Activated naive CD4-positive, alpha-beta T cell treated with anti-CD3 and anti-CD28 coated beads, Interleukin-2, amount 10 ng/mL, durations not matched to agents 7 days and 5 days (primary cell): ENCODE measurements at regions not wholly inside any gene's neighbourhood (a gene's known extent, or its start where the extent isn't known, plus 50 kb on each side); places are given as distances from the start of the nearest gene placed in this dataset.

Source experiments
- CTCF ChIA-PET: fragments of 350-600 bp; sonication (Branson Sonifier 250); formaldehyde crosslinking; loops from one replicate; lab custom pipeline; 2021; ENCODE audit warnings: antibody characterized with exemption; lab: Charles Lee
- DNase-seq: peaks from one replicate; pipeline ENCODE4 v3.0.0-alpha.2; 2020
- H3K27ac Mint-ChIP-seq: one replicate; pipeline ENCODE4 v1.8.0; 2021; ENCODE audit warnings: mild to moderate bottlenecking, moderate library complexity, mixed read lengths
- H3K27me3 Mint-ChIP-seq: one replicate; pipeline ENCODE4 v1.8.0; 2021; ENCODE audit warnings: mild to moderate bottlenecking, mixed read lengths
- H3K36me3 Mint-ChIP-seq: one replicate; pipeline ENCODE4 v1.8.0; 2021; ENCODE audit warnings: mixed read lengths
- H3K4me1 Mint-ChIP-seq: one replicate; pipeline ENCODE4 v1.8.0; 2021; ENCODE audit warnings: mixed read lengths
- H3K4me3 Mint-ChIP-seq: one replicate; pipeline ENCODE4 v1.8.0; 2021; ENCODE audit warnings: mild to moderate bottlenecking, moderate library complexity, mixed read lengths
- H3K9me3 Mint-ChIP-seq: one replicate; pipeline ENCODE4 v1.8.0; 2021; ENCODE audit warnings: mixed read lengths

DNA sequence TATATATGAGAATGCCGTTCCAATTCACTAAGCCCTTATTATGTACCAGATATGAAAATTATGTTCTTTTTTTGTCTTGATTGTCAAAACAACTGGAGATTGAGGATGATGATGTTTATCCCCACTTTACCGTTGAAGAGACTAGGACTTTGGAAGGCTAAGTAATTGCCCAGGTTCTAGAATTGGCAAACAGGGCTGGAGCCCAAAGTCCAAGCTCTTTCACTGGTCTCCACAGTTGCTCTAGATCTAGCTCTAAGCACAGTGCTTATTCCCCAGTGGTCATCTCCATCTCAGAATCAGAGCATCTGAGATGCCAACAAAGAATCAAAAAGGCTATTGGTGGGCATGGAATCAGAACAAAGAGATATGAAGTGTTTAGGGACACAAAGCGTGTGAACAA, 215.3 kb upstream of the FOXA2 start:
- DNase-seq: no peak
- Mint-ChIP-seq H3K27ac (no peak overlapping the region), H3K27me3 (no peaks in the 10 kb centered on the region), H3K4me3 (no peak overlapping the region), H3K4me1 (no peaks in the 10 kb centered on the region), H3K36me3 (no peaks in the 10 kb centered on the region), H3K9me3 (no peaks in the 10 kb centered on the region)
- CTCF ChIA-PET: no interaction called here

DNA sequence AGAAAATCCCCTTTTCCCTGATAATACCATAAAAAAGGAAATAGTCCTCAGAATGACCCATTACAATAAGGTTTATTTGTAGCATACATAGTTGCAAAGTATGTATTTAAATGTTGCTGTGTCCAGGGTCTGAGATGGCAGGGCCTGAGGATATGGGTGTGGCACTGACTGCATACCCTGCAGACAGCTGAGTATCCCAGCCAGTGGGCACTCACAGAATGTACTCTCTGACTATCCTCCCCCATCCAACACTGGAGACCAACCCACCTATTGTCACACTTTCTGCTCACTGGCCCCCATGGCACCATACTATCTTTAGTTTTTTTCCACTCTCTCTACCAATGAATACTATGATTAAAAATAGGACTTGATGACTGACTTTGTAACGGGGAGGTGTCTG, 215.8 kb upstream of the FOXA2 start:
- no peaks in the 10 kb centered on the region for H3K36me3 Mint-ChIP-seq
- no peaks in the 10 kb centered on the region for H3K9me3 Mint-ChIP-seq
- H3K27me3 Mint-ChIP-seq: no peaks in the 10 kb centered on the region
- no peak overlapping the region for H3K27ac Mint-ChIP-seq
- no peak for DNase-seq
- CTCF ChIA-PET: no interaction called here
- H3K4me1 Mint-ChIP-seq: no peaks in the 10 kb centered on the region
- no peak overlapping the region for H3K4me3 Mint-ChIP-seq

DNA sequence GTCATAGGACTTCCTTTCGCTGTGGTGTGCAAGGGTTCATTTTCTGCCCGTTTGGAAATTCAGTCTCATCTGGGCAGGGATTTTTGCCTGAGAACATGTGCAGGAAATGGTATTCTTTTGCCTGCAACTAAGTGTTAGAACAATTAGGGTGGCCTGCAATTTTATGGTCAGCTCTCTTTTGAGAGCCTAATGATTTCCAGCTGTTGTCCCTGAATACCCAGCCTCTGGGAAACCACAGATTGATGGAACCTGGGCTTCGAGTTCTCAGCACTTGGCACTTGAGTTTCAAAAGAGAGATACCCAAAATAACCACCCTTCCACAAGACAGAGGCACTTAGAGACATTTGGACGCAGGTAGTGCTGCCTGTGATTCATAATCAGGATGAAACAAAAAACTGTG, 217.2 kb upstream of the FOXA2 start:
- Mint-ChIP-seq H3K9me3 (no peaks in the 10 kb centered on the region), H3K27me3 (no peaks in the 10 kb centered on the region), H3K36me3 (no peaks in the 10 kb centered on the region), H3K27ac (no peak overlapping the region), H3K4me1 (no peaks in the 10 kb centered on the region), H3K4me3 (no peak overlapping the region)
- DNase-seq: no peak
- CTCF ChIA-PET: no interaction called here

DNA sequence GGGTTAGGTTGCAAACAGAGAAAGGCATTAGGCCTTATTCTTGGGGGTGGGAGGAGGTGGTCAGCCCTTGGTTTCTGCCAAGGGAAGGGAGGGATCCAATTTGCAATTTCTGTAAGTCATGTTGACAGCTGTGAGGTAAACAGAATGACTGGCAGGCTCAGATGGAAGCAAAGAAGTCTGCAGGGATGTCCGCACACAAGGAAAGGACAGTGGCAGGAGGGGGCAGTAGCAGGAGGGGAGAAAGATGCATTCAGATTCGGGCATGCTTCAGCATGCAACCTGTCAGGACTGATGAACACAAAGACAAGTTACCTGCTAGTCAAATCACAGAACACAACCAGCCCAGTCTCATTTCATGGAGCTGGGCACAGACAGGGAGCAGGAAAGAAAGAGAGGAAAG, 217.9 kb upstream of the FOXA2 start:
- no peaks in the 10 kb centered on the region for H3K4me1 Mint-ChIP-seq
- DNase-seq: no peak
- no peaks in the 10 kb centered on the region for H3K36me3 Mint-ChIP-seq
- no peak overlapping the region for H3K27ac Mint-ChIP-seq
- CTCF ChIA-PET: no interaction called here
- H3K27me3 Mint-ChIP-seq: no peaks in the 10 kb centered on the region
- H3K4me3 Mint-ChIP-seq: no peak overlapping the region
- H3K9me3 Mint-ChIP-seq: no peaks in the 10 kb centered on the region

DNA sequence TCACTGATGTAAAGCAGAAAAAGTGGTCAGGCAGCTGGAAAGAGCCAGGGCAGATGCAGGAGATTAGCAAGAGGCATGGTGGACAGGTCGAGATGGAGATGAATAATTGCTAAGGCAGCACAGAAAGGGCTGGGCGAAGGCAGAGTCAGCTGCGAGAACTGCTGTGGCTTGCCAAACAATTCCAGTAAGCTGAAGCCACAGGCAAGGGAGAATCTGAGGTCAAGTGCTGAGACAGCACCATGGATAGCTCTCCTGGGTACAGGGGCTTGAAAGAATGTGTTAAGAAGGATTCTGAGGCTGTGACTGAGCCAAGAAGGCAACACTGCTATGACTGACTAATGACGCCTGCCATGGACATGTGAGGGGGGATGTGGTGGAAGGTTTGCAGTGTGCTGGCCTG, 220.8 kb upstream of the FOXA2 start:
- Mint-ChIP-seq H3K27ac (no peak overlapping the region), H3K4me3 (no peak overlapping the region), H3K36me3 (no peaks in the 10 kb centered on the region), H3K27me3 (no peaks in the 10 kb centered on the region), H3K9me3 (peaks cover 5% of the 10 kb centered on the region), H3K4me1 (no peaks in the 10 kb centered on the region)
- DNase-seq: no peak
- CTCF ChIA-PET: no interaction called here

DNA sequence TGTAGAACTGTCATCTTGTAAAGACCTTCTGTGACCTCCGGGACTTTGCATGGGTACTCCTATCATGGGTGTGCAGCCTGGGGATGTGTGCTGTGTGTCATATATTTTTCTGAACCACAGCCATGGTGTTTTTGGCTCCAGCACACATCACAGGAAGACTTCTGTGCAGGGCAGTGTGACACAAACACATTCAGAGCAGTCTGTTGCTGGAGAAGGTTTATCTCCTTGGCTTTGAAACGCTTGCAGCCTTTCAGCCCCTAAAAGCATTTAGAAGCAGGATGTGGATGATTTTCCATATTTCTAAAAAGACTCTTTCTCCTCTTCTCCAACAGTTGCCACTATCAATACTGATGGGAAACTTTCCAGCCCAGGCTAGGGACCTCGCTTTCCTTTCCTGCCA, 221.6 kb upstream of the FOXA2 start:
- Mint-ChIP-seq H3K27me3 (no peaks in the 10 kb centered on the region), H3K36me3 (no peaks in the 10 kb centered on the region), H3K4me3 (no peak overlapping the region), H3K4me1 (no peaks in the 10 kb centered on the region), H3K9me3 (peaks cover 5% of the 10 kb centered on the region), H3K27ac (no peak overlapping the region)
- CTCF ChIA-PET: no interaction called here
- DNase-seq: no peak

DNA sequence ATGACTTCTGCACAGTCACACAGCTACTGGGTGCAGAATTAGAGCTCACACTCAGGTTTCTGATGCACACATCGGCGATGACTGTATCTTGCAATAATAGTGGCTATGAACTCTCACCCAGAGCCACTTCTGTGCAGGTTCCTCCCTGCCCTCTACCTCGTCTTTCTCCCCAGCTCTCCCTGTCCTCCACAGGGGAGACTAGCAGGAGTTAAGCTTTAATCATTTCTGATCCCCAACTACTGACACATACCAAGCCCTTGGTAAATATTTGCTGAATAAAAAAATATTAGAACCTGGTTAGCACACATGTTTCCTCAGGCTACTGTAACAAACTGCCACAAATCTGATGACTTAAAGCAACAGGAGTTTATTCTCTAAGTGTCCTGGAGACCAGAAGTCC, 222.7 kb upstream of the FOXA2 start:
- Mint-ChIP-seq H3K27me3 (no peaks in the 10 kb centered on the region), H3K36me3 (no peaks in the 10 kb centered on the region), H3K27ac (no peak overlapping the region), H3K9me3 (peaks cover 5% of the 10 kb centered on the region), H3K4me1 (no peaks in the 10 kb centered on the region), H3K4me3 (no peak overlapping the region)
- CTCF ChIA-PET: no interaction called here
- DNase-seq: no peak

DNA sequence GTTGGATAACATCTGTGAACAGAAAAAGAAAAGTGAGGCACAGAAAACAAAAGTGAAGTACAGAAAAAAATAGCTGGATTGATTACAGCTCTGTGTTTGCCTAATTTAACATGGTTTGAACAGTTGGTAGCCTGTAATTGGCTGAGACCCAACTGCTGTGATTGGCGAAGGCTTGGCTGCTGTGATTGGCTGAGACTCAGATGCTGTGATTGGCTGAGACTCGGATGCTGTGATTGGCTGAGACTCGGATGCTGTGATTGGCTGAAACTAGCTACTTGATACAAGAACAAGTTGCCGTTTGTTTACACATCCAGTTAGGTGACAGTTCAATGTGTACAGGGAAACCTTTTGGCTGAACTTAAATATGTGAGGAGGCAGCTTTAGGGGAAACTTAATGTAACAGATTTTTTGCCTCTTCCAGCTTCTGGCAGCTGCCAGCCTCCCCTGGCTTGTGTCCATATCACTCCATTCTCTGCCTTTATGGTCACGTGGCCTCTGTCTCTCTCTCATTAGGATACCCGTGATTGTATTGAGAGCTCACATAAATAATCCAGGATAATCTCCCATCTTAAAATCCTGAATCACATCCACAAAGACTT, 223.4 kb upstream of the FOXA2 start:
- Mint-ChIP-seq H3K27me3 (no peaks in the 10 kb centered on the region), H3K36me3 (no peaks in the 10 kb centered on the region), H3K9me3 (peaks cover 5% of the 10 kb centered on the region), H3K4me1 (no peaks in the 10 kb centered on the region), H3K4me3 (no peak overlapping the region), H3K27ac (no peak overlapping the region)
- no peak for DNase-seq
- CTCF ChIA-PET: no interaction called here

DNA sequence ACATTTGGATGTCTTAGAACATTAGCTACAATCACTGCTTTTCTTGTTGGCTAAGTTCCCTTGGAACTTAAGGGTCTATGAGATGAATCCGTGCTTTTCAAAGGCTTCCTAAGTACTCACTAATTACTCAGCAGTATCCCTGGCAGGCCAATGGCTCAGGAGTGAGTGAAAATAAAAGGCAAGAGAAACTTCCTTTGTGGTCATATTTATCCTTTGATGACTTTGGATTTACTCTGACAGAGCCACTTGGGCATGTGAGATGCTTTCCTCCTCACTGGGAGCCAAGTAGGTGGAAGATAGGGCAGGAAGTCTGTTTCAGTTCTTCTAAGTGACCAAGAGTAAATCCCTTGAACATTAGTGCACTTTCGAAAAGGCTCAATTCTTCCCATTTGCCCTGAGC, 224.3 kb upstream of the FOXA2 start:
- no peaks in the 10 kb centered on the region for H3K27me3 Mint-ChIP-seq

DNA sequence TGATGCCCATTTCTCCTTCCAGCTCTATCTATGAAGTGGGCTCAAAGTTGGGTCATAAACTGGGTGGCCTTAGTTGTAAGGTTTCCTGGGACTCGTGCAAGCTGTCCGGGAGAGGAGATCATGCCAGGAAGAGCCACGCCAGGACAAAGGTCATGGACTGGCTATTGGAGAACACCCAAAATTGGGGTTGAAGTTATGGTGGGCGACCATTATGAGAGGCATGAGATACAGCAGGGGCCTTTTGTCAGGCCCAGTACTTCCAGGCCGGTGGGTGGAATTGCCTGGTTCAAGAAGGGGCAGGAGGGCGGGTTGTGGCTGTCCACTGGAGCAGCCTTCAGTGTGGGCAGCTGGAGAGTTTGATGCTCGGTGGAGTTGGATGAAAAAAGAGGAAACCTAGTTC, 225.1 kb upstream of the SSTR4 start:
- no peak overlapping the region for H3K4me3 Mint-ChIP-seq
- CTCF ChIA-PET: no interaction called here
- H3K4me1 Mint-ChIP-seq: no peaks in the 10 kb centered on the region
- no peak overlapping the region for H3K27ac Mint-ChIP-seq
- no peak for DNase-seq
- H3K27me3 Mint-ChIP-seq: no peaks in the 10 kb centered on the region
- H3K36me3 Mint-ChIP-seq: no peaks in the 10 kb centered on the region
- H3K9me3 Mint-ChIP-seq: peaks cover 5% of the 10 kb centered on the region

More for the DNA sequence above, 224.3 kb upstream of the FOXA2 start:
- DNase-seq: no peak
- no peak overlapping the region for H3K27ac Mint-ChIP-seq
- H3K9me3 Mint-ChIP-seq: peaks cover 5% of the 10 kb centered on the region
- H3K36me3 Mint-ChIP-seq: no peaks in the 10 kb centered on the region
- CTCF ChIA-PET: no interaction called here
- H3K4me1 Mint-ChIP-seq: no peaks in the 10 kb centered on the region
- no peak overlapping the region for H3K4me3 Mint-ChIP-seq

DNA sequence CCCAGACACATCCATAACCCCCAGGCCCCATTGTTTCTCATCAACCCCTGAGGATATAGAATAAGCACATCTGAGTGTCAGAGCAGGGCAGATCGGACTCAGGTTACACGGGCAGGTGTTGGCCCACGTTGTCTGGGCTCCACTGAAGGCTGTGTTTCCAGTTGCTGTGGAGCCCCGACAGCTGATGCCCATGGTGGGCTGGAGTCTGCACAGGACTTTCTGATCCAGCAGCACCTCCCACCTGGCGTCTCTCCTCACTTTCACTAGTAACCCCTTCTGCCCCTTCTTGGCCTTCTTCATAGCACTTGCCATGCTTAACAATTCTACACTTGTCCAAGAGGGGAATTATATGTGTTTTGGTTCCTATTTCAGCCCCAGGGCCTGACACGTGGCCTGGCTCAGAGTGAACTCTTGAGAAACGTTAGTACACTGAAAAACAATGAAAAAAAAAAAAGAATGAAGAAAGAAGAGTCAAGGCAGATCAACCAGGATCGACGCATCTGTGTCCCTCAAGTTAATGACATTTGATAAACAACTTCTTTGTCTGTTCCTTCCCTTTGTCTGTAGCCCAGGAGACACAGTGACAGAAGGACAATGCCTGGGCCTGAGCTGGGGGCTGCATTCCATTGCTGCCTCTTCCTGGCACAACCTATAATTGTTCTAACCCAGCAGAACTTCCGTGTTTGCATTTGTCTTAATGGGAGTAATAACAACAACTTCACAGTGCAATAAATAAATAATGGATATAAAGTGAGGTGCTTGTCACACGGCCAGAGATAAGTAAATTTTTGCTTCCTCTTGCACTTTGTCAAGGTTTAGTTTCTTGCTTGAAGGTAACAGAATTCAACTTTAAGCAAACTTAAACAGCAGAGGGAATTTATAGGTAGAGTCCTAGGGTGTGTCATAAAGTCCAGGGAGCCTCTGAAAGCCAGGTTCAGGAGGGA, 224.2 kb upstream of the SSTR4 start:
- Mint-ChIP-seq H3K9me3 (peaks cover 5% of the 10 kb centered on the region), H3K27ac (no peak overlapping the region), H3K4me3 (no peak overlapping the region), H3K4me1 (no peaks in the 10 kb centered on the region), H3K36me3 (no peaks in the 10 kb centered on the region), H3K27me3 (no peaks in the 10 kb centered on the region)
- no peak for DNase-seq
- CTCF ChIA-PET: no interaction called here

DNA sequence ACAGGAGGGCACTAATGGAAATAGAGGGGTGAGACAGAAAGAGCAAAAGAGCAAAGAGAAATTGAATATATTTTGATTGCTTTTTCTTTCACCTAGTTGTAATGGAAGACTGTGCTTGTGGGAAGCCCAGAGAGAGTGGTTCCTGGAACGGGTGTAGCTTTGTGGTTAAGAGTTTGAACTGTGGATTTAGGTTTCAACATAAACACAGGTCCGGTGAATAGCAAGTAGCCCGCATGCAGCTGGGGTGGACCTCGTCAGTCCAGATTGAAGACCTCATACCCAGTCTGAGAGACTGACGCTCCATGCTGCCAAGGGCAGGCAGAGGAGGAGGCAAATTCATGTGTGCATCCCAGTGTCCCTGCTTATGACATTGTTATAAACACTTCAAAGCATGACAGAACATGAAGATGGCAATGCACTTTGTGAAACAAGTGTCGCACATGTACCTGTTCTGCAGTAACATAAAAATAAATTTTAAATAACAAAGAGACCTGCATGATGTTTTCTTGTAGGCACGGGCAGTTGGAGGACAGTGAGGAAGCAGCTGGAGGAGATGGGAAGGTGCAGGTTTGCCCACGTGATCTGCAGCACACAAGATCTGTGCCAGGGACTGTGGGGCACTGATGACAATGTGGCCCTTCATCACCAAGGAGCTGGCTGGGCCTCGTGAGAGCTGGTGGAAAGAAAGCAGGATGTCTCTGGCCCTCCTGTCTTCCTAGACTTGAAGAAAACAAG, 220.5 kb upstream of the SSTR4 start:
- Mint-ChIP-seq H3K4me3 (no peak overlapping the region), H3K27me3 (no peaks in the 10 kb centered on the region), H3K9me3 (no peaks in the 10 kb centered on the region), H3K4me1 (no peaks in the 10 kb centered on the region), H3K36me3 (no peaks in the 10 kb centered on the region), H3K27ac (no peak overlapping the region)
- no peak for DNase-seq
- CTCF ChIA-PET: no interaction called here

DNA sequence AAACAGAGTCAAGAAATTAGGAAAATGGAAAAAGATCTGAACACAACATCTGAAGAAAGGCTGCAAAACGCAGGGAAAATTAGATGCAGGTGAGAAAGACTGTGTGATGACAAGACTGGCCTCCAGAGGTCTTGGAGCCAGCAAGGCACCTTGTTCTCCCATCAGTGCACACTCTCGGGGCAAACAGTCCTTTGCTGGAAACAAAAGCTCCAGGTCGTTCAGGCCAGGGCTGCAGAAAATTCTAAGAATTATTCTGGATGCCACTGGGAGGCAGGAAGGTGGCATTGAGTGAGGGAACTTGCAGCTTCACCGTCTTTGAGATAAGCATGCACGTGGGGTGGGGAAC, 219.9 kb upstream of the SSTR4 start:
- no peak overlapping the region for H3K27ac Mint-ChIP-seq
- H3K4me3 Mint-ChIP-seq: no peak overlapping the region
- CTCF ChIA-PET: no interaction called here
- H3K36me3 Mint-ChIP-seq: no peaks in the 10 kb centered on the region
- H3K9me3 Mint-ChIP-seq: no peaks in the 10 kb centered on the region
- DNase-seq: no peak
- no peaks in the 10 kb centered on the region for H3K4me1 Mint-ChIP-seq
- H3K27me3 Mint-ChIP-seq: no peaks in the 10 kb centered on the region

DNA sequence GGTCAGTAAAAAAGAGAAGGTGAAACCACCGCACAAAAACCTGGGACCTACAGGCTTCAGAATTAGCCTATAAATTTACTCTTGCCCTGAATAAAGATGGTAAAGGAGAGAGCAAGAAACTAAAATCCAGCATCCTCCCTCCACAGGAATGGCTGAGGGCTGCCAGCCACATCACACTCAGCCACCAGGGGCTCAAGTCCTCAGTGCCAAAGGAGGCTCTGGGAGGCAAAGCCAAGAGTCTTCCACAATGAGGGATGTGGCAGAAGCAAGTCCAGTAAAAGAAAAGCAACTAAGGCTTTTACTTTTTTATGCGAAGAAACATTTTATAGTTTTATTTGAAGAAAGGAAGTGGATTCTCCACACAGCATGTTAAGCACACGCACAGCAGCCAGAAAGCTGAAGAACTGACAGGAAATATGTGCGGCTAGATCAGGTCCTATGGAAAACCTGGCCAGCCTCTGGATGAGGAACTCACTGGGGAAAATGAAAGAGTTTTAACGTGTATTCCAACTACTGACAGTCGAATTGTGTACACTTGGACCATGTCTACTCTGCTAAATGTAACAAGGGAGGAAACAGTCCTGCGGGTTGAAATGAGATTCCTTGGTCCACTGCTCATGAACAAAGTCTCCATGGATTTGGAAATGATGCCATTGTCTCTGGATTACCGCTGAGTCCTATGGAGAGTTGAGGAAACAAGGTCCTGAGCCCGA, 219.4 kb upstream of the SSTR4 start:
- no peak overlapping the region for H3K4me3 Mint-ChIP-seq
- CTCF ChIA-PET: no interaction called here
- no peaks in the 10 kb centered on the region for H3K4me1 Mint-ChIP-seq
- DNase-seq: no peak
- H3K36me3 Mint-ChIP-seq: no peaks in the 10 kb centered on the region
- no peaks in the 10 kb centered on the region for H3K9me3 Mint-ChIP-seq
- no peak overlapping the region for H3K27ac Mint-ChIP-seq
- no peaks in the 10 kb centered on the region for H3K27me3 Mint-ChIP-seq
